HEK293 (cell line): ENCODE measurements at regions not wholly inside any gene's neighbourhood (a gene's known extent, or its start where the extent isn't known, plus 50 kb on each side); places are given as distances from the start of the nearest gene placed in this dataset.

Experiments
- CTCF ChIA-PET: fragments of 350-600 bp; formaldehyde crosslinking; extraction: SDS; loops from one replicate; lab custom pipeline; 2021; ENCODE audit warnings: antibody characterized with exemption; lab: Yijun Ruan, JAX
- POLR2A ChIA-PET: fragments of 300-600 bp; formaldehyde crosslinking; extraction: SDS; loops from one replicate; lab custom pipeline; 2020; ENCODE audit warnings: antibody characterized with exemption, inconsistent platforms; lab: Yijun Ruan, JAX
- H3K27ac ChIP-seq: fragments of 200-500 bp; sonication (Bioruptor generic); 2 replicates; pipeline ENCODE4 v1.5.1; 2014; ENCODE audit warnings: low read depth, low read length, control low read depth, inconsistent platforms; ENCODE audit errors: extremely low read depth
- H3K36me3 ChIP-seq, 2 experiments: fragments of 200-500 bp in 1 of 2; sonication (Bioruptor generic) in 1 of 2; 1 replicate in 1 of 2; 2 replicates in 1 of 2; pipeline ENCODE4 v1.5.1; 2014 to 2017; ENCODE audit warnings: inconsistent platforms in 2 of 2, low read length in 2 of 2; ENCODE audit not compliant: control insufficient read depth in 2 of 2, insufficient read depth in 1 of 2
- H3K4me1 ChIP-seq: fragments of 200-500 bp; sonication (Bioruptor generic); 2 replicates; pipeline ENCODE4 v1.5.1; 2014; ENCODE audit warnings: mild to moderate bottlenecking, low read length, inconsistent platforms; ENCODE audit not compliant: control insufficient read depth, insufficient read depth
- H3K4me3 ChIP-seq: 2 replicates; pipeline ENCODE4 v1.5.1; 2011; ENCODE audit warnings: low read depth, mild to moderate bottlenecking, control low read depth, low read length, moderate library complexity
- H3K9me3 ChIP-seq: fragments of 200-500 bp; sonication (Bioruptor generic); 2 replicates; pipeline ENCODE4 v1.5.1; 2014; ENCODE audit warnings: low read depth, low read length, inconsistent platforms; ENCODE audit not compliant: control insufficient read depth, insufficient read depth
- REPIN1 ChIP-seq: fragments of 450-650 bp; formaldehyde crosslinking; IDR thresholded peaks from 2 replicates; pipeline ENCODE4 v1.5.1; 2017; ENCODE audit warnings: missing biosample characterization, missing genetic modification characterization, low read depth
- TRIM28 ChIP-seq: IDR thresholded peaks from 2 replicates; pipeline ENCODE4 v1.6.1; 2011; ENCODE audit warnings: low read length, control low read depth, borderline replicate concordance
- ZBTB1 ChIP-seq: fragments of 450-650 bp; formaldehyde crosslinking; IDR thresholded peaks from 2 replicates; pipeline ENCODE4 v1.5.1; 2016; ENCODE audit warnings: missing biosample characterization, missing genetic modification characterization
- ZEB2 ChIP-seq: fragments of 450-650 bp; formaldehyde crosslinking; IDR thresholded peaks from 2 replicates; pipeline ENCODE4 v1.5.1; 2016; ENCODE audit warnings: missing biosample characterization, missing genetic modification characterization
- ZFP37 ChIP-seq: fragments of 450-650 bp; formaldehyde crosslinking; IDR thresholded peaks from 2 replicates; pipeline ENCODE4 v1.5.1; 2016; ENCODE audit warnings: missing biosample characterization, missing genetic modification characterization
- ZFP69B ChIP-seq: fragments of 450-650 bp; formaldehyde crosslinking; IDR thresholded peaks from 2 replicates; pipeline ENCODE4 v1.5.1; 2016; ENCODE audit warnings: missing biosample characterization, missing genetic modification characterization
- ZNF155 ChIP-seq: fragments of 450-650 bp; formaldehyde crosslinking; IDR thresholded peaks from 2 replicates; pipeline ENCODE4 v1.5.1; 2016; ENCODE audit warnings: missing biosample characterization, missing genetic modification characterization
- ZNF302 ChIP-seq: fragments of 450-650 bp; formaldehyde crosslinking; IDR thresholded peaks from 2 replicates; pipeline ENCODE4 v1.5.1; 2016; ENCODE audit warnings: missing biosample characterization, missing genetic modification characterization, low read depth
- ZNF341 ChIP-seq: fragments of 450-650 bp; formaldehyde crosslinking; IDR thresholded peaks from 2 replicates; pipeline ENCODE4; 2016; ENCODE audit warnings: low read depth, missing biosample characterization, missing genetic modification characterization
- ZNF391 ChIP-seq: fragments of 450-650 bp; formaldehyde crosslinking; IDR thresholded peaks from 2 replicates; pipeline ENCODE4 v1.5.1; 2016; ENCODE audit warnings: low read depth, missing biosample characterization, missing genetic modification characterization, borderline replicate concordance
- ZNF558 ChIP-seq: fragments of 450-650 bp; formaldehyde crosslinking; IDR thresholded peaks from 2 replicates; pipeline ENCODE4 v1.5.1; 2016; ENCODE audit warnings: missing biosample characterization, missing genetic modification characterization
- ZNF561 ChIP-seq: fragments of 450-650 bp; IDR thresholded peaks from 2 replicates; pipeline ENCODE4 v1.5.1; 2018; ENCODE audit warnings: missing biosample characterization, missing genetic modification characterization, borderline replicate concordance
- ZNF660 ChIP-seq: fragments of 450-650 bp; IDR thresholded peaks from 2 replicates; pipeline ENCODE4 v1.5.1; 2018; ENCODE audit warnings: missing biosample characterization, mild to moderate bottlenecking, missing genetic modification characterization
- ZNF777 ChIP-seq: fragments of 450-650 bp; formaldehyde crosslinking; IDR thresholded peaks from 2 replicates; pipeline ENCODE4 v1.5.1; 2017; ENCODE audit warnings: missing biosample characterization, missing genetic modification characterization, borderline replicate concordance
- ZNF792 ChIP-seq: fragments of 450-650 bp; formaldehyde crosslinking; IDR thresholded peaks from 2 replicates; pipeline ENCODE4 v1.5.1; 2016; ENCODE audit warnings: missing biosample characterization, missing genetic modification characterization
- TF ChIP-seq, protein P1 (sequence below): fragments of 450-650 bp; formaldehyde crosslinking; IDR thresholded peaks from 2 replicates; pipeline ENCODE4 v1.5.1; 2016; ENCODE audit warnings: missing biosample characterization, missing genetic modification characterization
- TF ChIP-seq, protein P2 (sequence below): fragments of 450-650 bp; formaldehyde crosslinking; IDR thresholded peaks from 2 replicates; pipeline ENCODE4; 2016; ENCODE audit warnings: missing biosample characterization, missing genetic modification characterization
- TF ChIP-seq, protein P3 (sequence below): fragments of 450-650 bp; formaldehyde crosslinking; IDR thresholded peaks from 2 replicates; pipeline ENCODE4 v1.5.1; 2016; ENCODE audit warnings: missing biosample characterization, missing genetic modification characterization
- TF ChIP-seq, protein P4 (sequence below): fragments of 450-650 bp; formaldehyde crosslinking; IDR thresholded peaks from 2 replicates; pipeline ENCODE4 v1.5.1; 2016; ENCODE audit warnings: missing biosample characterization, missing genetic modification characterization

DNA sequence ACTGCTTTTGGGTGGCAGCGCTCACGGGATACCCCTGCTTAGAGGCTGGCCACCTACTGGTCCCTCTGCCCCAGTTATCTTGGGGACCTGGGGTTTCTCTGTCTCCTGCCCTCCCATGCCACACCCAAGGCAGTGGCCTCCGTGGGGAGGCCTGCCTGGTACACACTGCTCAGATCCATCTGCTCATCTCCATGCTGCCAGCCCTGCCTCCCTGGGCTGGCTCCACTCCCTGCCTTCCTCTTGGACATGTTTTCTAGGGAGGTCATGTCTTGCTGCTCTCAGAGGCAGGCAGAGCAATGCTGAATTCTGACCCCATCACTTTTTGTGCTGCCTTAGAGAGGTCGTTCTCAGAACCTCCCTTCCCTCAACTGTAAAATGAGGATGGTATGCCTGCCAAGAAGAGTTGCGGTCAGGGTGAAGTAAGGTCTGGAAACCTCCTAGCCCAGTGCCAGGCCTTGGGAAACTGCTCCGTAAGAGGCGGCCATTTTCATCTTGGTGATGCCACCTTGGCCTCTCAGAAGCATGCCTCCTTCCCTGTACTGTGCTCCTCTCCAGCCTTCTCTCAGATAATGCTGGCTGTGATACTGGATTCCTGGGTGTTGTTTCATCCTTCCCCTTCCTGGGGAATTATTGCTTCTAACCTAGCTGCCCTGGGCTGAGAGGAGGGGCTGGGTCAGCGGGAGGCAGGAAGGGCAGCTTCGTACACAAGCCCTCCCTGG is 186.4 kb upstream of the ZBED5 start:
- Histone ChIP-seq H3K9me3 (no peaks in the 10 kb centered on the region), H3K36me3 (no peaks in the 10 kb centered on the region), H3K4me3 (no peak overlapping the region), H3K4me1 (no peaks in the 10 kb centered on the region), H3K27ac (no peak overlapping the region)
- TF ChIP-seq ZNF561 (tag by site-specific recombination) = no peak
- TF ChIP-seq ZNF777 = no peak
- TF ChIP-seq, protein P1, sequence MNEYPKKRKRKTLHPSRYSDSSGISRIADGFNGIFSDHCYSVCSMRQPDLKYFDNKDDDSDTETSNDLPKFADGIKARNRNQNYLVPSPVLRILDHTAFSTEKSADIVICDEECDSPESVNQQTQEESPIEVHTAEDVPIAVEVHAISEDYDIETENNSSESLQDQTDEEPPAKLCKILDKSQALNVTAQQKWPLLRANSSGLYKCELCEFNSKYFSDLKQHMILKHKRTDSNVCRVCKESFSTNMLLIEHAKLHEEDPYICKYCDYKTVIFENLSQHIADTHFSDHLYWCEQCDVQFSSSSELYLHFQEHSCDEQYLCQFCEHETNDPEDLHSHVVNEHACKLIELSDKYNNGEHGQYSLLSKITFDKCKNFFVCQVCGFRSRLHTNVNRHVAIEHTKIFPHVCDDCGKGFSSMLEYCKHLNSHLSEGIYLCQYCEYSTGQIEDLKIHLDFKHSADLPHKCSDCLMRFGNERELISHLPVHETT (tag by site-specific recombination) = no peak
- TF ChIP-seq, protein P2, sequence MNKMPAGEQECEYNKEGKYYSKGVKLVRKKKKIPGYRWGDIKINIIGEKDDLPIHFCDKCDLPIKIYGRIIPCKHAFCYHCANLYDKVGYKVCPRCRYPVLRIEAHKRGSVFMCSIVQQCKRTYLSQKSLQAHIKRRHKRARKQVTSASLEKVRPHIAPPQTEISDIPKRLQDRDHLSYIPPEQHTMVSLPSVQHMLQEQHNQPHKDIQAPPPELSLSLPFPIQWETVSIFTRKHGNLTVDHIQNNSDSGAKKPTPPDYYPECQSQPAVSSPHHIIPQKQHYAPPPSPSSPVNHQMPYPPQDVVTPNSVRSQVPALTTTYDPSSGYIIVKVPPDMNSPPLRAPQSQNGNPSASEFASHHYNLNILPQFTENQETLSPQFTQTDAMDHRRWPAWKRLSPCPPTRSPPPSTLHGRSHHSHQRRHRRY (tag by site-specific recombination) = no peak
- TF ChIP-seq, protein P3, sequence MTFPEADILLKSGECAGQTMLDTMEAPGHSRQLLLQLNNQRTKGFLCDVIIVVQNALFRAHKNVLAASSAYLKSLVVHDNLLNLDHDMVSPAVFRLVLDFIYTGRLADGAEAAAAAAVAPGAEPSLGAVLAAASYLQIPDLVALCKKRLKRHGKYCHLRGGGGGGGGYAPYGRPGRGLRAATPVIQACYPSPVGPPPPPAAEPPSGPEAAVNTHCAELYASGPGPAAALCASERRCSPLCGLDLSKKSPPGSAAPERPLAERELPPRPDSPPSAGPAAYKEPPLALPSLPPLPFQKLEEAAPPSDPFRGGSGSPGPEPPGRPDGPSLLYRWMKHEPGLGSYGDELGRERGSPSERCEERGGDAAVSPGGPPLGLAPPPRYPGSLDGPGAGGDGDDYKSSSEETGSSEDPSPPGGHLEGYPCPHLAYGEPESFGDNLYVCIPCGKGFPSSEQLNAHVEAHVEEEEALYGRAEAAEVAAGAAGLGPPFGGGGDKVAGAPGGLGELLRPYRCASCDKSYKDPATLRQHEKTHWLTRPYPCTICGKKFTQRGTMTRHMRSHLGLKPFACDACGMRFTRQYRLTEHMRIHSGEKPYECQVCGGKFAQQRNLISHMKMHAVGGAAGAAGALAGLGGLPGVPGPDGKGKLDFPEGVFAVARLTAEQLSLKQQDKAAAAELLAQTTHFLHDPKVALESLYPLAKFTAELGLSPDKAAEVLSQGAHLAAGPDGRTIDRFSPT (tag by site-specific recombination) = no peak
- TF ChIP-seq ZBTB1 (tag by site-specific recombination) = no peak
- no peak for TF ChIP-seq ZEB2 (tag by site-specific recombination)
- TF ChIP-seq, protein P4, sequence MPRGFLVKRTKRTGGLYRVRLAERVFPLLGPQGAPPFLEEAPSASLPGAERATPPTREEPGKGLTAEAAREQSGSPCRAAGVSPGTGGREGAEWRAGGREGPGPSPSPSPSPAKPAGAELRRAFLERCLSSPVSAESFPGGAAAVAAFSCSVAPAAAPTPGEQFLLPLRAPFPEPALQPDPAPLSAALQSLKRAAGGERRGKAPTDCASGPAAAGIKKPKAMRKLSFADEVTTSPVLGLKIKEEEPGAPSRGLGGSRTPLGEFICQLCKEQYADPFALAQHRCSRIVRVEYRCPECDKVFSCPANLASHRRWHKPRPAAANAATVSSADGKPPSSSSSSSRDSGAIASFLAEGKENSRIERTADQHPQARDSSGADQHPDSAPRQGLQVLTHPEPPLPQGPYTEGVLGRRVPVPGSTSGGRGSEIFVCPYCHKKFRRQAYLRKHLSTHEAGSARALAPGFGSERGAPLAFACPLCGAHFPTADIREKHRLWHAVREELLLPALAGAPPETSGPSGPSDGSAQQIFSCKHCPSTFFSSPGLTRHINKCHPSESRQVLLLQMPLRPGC (tag by site-specific recombination) = no peak
- no peak for TF ChIP-seq ZNF660 (tag by site-specific recombination)
- TF ChIP-seq ZNF155 (tag by site-specific recombination) = no peak
- TF ChIP-seq ZNF391 (tag by site-specific recombination) = no peak
- TF ChIP-seq TRIM28 = no peak
- no peak for TF ChIP-seq ZNF558
- no peak for TF ChIP-seq ZNF302
- no peak for TF ChIP-seq REPIN1 (tag by site-specific recombination)
- TF ChIP-seq ZFP37 (tag by site-specific recombination) = no peak
- ChIA-PET POLR2A (no interaction called here), CTCF (interaction anchor here (1.0 to 3.5 kb wide), 3 partner anchors 15 to 104 kb away, joined by 3 to 17 read pairs (median 3); no protein-coding TSS in a partner anchor)

DNA sequence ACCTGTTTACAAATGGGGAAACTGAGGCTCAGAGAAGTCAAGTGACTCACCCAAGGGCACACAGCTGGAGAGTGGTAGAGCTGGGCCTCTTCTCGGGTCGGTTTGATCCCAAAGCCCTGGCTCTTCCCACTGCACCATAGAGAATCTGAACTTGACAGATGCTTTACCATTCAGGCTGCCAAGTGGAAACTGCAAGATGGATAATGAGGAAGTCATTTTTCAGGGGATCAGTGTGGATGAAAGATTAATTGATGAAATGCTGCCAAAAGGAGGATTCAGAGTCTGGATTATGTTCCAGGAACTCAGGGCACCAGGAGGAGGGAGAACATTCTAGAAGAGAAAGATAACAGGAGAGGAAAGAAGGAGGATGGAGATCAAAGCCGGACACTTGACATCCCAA is 185.9 kb upstream of the ZBED5 start:
- POLR2A ChIA-PET = no interaction called here

More for the DNA sequence above, 185.9 kb upstream of the ZBED5 start:
- no peaks in the 10 kb centered on the region for H3K9me3 ChIP-seq
- H3K4me1 ChIP-seq = no peaks in the 10 kb centered on the region
- H3K4me3 ChIP-seq = no peak overlapping the region
- TF ChIP-seq ZNF792 (tag by site-specific recombination) (no peak), ZFP69B (tag by site-specific recombination) (no peak), ZNF561 (tag by site-specific recombination) (no peak), ZNF341 (no peak)
- no peaks in the 10 kb centered on the region for H3K36me3 ChIP-seq
- CTCF ChIA-PET = interaction anchor here (1.1 to 3.5 kb wide), 2 partner anchors 15 to 105 kb away, joined by 3 to 17 read pairs; no protein-coding TSS in a partner anchor
- no peak overlapping the region for H3K27ac ChIP-seq
